ENCODE measurements at regions not wholly inside any gene's neighbourhood (a gene's known extent, or its start where the extent isn't known, plus 50 kb on each side); places are given as distances from the start of the nearest gene placed in this dataset.

- no peak for TF ChIP-seq ZNF518A (tag by site-specific recombination; conservative IDR thresholded peaks at IDR 0.05; ENCODE audit: low read depth)
- no peak for TF ChIP-seq ZNF311 (tag by site-specific recombination; IDR thresholded peaks at IDR 0.05; ENCODE audit: borderline replicate concordance)
- no peak for TF ChIP-seq ZBTB7A (tag by site-specific recombination; IDR thresholded peaks at IDR 0.05; ENCODE audit: low read depth)
- no peak for TF ChIP-seq GLIS1 (tag by site-specific recombination; IDR thresholded peaks at IDR 0.05)
- no peak for TF ChIP-seq ZNF837 (tag by site-specific recombination; IDR thresholded peaks at IDR 0.05)
- TF ChIP-seq ZNF529 (tag by site-specific recombination; IDR thresholded peaks at IDR 0.05; ENCODE audit: insufficient replicate concordance) = no peak
- no peak for TF ChIP-seq ZNF223 (tag by site-specific recombination; IDR thresholded peaks at IDR 0.05)
- TF ChIP-seq ZNF202 (tag by site-specific recombination; IDR thresholded peaks at IDR 0.05; ENCODE audit: borderline replicate concordance) = no peak
- TF ChIP-seq ZNF670 (tag by site-specific recombination; IDR thresholded peaks at IDR 0.05; ENCODE audit: low read depth) = no peak
Observed at GRCh38 chr2:230601510-230601909, 111.1 kb upstream of the CAB39 start (continued).

- POLR2A ChIA-PET = no interaction called here
- no peak overlapping the region for H3K27ac ChIP-seq (ENCODE audit: extremely low read depth, low read depth, low read length)
- H3K9me3 ChIP-seq (ENCODE audit: control insufficient read depth, insufficient read depth, low read depth, low read length) = no peaks in the 10 kb centered on the region
- H3K4me3 ChIP-seq (ENCODE audit: low read depth, low read length) = no peak overlapping the region
- no peaks in the 10 kb centered on the region for H3K4me1 ChIP-seq (ENCODE audit: control insufficient read depth, insufficient read depth, low read length)
- CTCF ChIA-PET = interaction anchor here (0.6 to 0.9 kb wide), 2 partner anchors 13 to 594 kb away, joined by 3 to 5 read pairs; no protein-coding TSS in a partner anchor
- no peaks in the 10 kb centered on the region for H3K36me3 ChIP-seq (ENCODE audit: control insufficient read depth in 2 of 2, insufficient read depth in 1 of 2, low read length in 2 of 2)
- TF ChIP-seq ZBTB10 (tag by site-specific recombination; IDR thresholded peaks at IDR 0.05) (no peak), ZBTB21 (tag by site-specific recombination; IDR thresholded peaks at IDR 0.05) (no peak), ZNF555 (tag by site-specific recombination; conservative IDR thresholded peaks at IDR 0.05) (no peak), TSHZ1 (tag by site-specific recombination; IDR thresholded peaks at IDR 0.05; ENCODE audit: borderline replicate concordance) (no peak), ZNF146 (tag by site-specific recombination; IDR thresholded peaks at IDR 0.05) (no peak), ZNF529 (tag by site-specific recombination; IDR thresholded peaks at IDR 0.05; ENCODE audit: insufficient replicate concordance) (no peak), ZNF792 (tag by site-specific recombination; IDR thresholded peaks at IDR 0.05) (no peak), ZNF530 (tag by site-specific recombination; IDR thresholded peaks at IDR 0.05; ENCODE audit: low read depth) (no peak), OVOL3 (tag by site-specific recombination; IDR thresholded peaks at IDR 0.05) (no peak), MEIS1 (CRISPR knock-in tag; IDR thresholded peaks at IDR 0.05; ENCODE audit: borderline replicate concordance) (no peak), ZBTB8A (tag by site-specific recombination; IDR thresholded peaks at IDR 0.05) (no peak), PRDM6 (tag by site-specific recombination; IDR thresholded peaks at IDR 0.05) (no peak), KLF9 (tag by site-specific recombination; IDR thresholded peaks at IDR 0.05; ENCODE audit: low read depth) (no peak), ZNF677 (tag by site-specific recombination; IDR thresholded peaks at IDR 0.05) (no peak), ZNF311 (tag by site-specific recombination; IDR thresholded peaks at IDR 0.05; ENCODE audit: borderline replicate concordance) (no peak), ZNF184 (tag by site-specific recombination; IDR thresholded peaks at IDR 0.05) (no peak), GLIS1 (tag by site-specific recombination; IDR thresholded peaks at IDR 0.05) (no peak)
Observed at GRCh38 chr2:230602562-230603230, 109.9 kb upstream of the CAB39 start.

Data from HEK293 (cell line).